GM12892 (cell line): ENCODE measurements at regions not wholly inside any gene's neighbourhood (a gene's known extent, or its start where the extent isn't known, plus 50 kb on each side); places are given as distances from the start of the nearest gene placed in this dataset.

ENCODE experiments used
- DNase-seq: peaks from one replicate; pipeline ENCODE4 v3.0.0; 2011; ENCODE audit not compliant: insufficient read length
- FAIRE-seq: peaks from 2 replicates; lab custom pipeline; 2011; peaks lifted over from hg19 to GRCh38; lab: Jason Lieb, UNC
- POLR2A ChIP-seq: IDR thresholded peaks from 2 replicates; pipeline ENCODE4 v1.6.1; 2011; ENCODE audit warnings: low read depth, low read length, control low read depth
- POLR2AphosphoS5 ChIP-seq: IDR thresholded peaks from 2 replicates; pipeline ENCODE4 v1.6.1; 2011; ENCODE audit warnings: low read depth, low read length, control low read depth
- TAF1 ChIP-seq: IDR thresholded peaks from 2 replicates; pipeline ENCODE4 v1.6.1; 2011; ENCODE audit warnings: low read depth, mild to moderate bottlenecking, control low read depth, low read length, borderline replicate concordance

DNA sequence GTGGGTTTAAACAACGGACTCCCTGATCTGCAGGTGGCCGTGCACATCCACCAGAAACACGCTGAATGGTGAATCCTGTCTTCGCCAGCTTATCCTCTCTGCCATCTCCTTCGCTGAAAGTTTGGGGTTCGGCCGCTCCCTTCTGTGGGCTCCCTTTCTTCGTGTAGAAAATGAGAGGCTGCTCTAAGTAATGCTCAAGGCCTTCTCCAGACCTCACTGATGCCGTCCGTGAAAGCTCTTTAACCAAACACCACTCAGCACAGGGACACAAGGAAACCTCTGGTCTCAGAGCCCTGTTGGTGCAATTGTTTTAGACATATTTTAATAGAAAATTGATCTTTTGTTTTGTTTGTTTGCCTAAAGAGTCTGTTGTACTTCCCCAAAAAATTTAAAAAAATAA is 596.5 kb downstream of the IRX1 start:
- TF ChIP-seq POLR2A (no peak), POLR2AphosphoS5 (no peak), TAF1 (no peak)
- DNase-seq (no peak), FAIRE-seq (no peak)

DNA sequence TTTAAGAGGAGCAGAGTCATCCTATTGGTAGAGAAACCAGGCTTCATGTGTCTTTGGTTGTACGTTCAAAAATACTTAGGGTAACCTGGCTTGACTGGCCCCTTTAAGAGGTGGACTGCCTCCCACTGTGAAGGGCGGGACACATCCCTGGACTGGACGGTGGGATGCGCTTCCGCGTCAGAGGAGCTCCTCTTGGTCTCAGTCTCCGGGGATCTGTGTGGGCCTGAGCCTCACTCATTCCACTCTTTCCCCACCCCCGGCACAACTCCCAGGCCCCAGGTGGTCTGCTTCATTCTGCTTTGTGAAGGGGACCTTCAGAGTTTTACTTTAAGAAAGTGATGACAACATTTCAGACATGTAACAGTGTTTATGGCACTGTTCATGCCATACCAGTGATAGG is 601.1 kb downstream of the IRX1 start:
- FAIRE-seq (no peak), DNase-seq (no peak)

DNA sequence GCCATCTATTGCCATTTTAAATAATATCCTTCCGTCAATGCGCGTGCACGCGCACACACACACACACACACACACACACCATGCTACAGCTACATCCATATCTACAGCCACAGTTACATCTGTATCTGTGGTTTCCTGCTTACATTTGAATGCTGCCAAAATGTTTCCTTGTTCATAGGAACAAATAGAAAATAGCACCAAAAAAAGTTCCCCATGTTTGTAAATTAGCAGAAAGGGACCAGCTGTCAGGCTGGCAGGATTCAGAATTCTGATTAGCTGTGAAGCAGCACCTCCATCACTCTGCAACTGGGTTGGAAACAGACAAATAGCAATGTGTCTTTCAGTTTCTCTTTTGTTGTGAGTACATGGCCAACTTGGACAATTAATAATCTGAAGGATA is 601.5 kb downstream of the IRX1 start:
- no peak for FAIRE-seq
- DNase-seq = no peak
- TF ChIP-seq POLR2AphosphoS5 (no peak), POLR2A (no peak), TAF1 (no peak)

More for the DNA sequence above, 601.1 kb downstream of the IRX1 start:
- no peak for TF ChIP-seq POLR2AphosphoS5
- no peak for TF ChIP-seq TAF1
- TF ChIP-seq POLR2A = no peak

DNA sequence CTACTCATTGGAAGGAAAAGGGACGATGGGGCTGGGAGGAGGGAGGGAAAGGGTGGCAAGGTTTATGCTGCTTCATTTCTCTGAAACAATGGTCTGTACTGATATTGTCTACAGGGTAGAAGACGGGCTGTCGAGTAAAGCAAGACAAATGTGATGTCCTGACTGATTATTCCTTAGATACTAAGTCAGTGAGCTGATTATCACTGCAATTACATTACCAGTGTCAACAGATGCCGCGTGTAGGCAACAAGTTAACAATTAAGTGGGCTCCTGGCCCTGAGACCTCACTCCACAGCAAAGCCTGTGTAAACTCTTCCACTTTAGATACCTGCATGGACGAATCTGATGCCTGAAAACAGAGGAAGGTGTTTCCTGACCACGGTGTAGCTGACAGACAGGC is 602.8 kb downstream of the IRX1 start:
- FAIRE-seq (no peak), DNase-seq (no peak)
- TF ChIP-seq POLR2A = no peak
- TF ChIP-seq TAF1 = no peak
- TF ChIP-seq POLR2AphosphoS5 = no peak

DNA sequence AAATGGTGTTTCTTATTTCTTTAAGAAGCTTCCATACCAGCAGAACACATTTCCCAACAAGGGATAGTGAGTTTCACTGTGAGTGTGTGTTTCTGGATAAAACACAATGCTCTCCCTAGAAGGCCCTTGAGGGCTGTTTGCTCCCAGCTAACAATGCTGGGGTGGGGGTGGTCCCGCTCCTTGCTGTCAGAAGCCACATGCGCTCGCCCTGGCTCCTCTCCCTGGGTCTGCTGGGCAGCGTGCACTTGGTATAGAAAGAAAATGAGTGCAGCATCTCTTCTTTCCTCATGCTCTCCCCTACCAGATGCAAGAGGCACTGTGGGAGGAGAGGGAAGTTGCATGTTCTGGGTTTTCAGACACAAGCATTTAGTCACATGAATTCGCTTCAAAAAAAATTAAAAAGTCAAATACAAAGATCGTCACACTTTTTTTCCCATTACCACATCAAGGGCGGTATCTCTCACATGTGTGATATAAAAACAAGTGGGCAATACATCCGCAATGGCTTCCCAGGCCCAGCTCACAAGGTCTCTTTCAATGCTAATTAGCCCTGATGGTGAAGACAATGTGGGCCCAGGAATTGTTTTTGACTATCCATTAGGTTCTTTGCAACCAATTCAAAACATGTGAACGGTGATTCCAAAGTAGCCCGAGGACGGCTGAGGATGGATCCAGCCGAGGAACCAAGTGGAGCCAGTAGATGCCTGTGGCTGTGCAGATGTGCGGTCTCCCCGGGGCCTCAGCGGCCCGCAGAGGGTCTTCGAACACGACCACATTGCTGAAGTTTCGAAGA is 603.6 kb downstream of the IRX1 start:
- FAIRE-seq (no peak), DNase-seq (no peak)
- no peak for TF ChIP-seq POLR2AphosphoS5
- TF ChIP-seq POLR2A = no peak
- no peak for TF ChIP-seq TAF1

DNA sequence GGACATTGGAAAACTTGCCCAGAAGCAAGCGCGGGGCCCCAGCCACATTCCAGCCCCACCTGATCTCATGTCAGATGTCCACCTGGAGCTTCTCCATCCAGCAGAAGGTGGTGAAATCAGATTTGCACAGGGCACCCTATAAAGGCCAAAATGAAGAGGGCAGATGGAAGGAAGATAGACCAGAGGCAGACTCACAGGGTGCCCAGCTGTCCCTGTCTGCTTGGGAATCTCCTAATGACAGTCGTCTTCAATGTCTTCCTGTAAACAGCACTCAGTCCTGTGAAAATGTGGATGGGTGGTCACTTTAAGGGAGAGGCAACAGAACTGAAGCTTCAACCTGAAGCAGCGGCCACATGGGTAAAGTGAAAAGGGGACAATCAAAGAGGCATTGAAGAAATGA is 607.5 kb downstream of the IRX1 start:
- FAIRE-seq (no peak), DNase-seq (no peak)
- no peak for TF ChIP-seq POLR2A

DNA sequence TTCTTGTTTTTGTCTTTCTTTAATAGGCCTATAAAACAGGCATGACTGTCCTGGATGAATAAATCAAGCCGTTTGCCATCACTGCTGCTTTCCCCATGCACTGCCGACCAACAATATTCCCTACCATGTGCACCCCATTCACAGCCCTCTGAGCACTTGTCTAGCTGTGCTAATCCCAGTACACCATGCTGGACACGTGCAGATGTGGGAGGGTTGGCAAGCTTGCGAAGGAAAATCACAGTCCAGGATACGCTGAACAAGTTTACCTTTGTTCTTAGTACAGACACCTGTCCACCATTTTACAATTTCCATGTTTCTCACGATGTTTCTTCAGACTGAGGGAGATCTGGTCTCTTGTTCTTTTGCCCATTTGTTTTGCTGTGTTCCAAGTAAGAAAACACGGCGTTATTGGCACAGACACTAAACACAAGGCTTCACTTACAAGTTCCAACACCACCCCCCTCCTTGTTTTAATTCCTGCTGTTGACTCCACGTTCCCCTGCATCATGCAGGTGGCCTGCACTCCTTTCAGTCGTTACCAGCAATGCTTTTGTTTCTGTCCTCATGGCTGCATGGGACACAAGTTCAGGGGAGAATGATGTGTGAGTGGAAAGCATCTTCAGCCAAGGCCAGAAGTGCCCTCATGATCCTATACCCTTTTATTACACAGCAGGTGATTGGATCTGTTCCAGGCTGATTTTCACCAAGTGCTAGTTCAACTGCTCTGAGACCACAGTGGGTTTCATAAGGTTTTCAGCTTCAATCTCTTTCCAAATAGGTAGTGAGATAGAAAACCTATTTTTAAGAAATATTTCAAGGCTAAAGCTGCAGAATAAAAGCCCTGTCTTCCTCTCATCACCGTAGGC is 608.9 kb downstream of the IRX1 start:
- FAIRE-seq = no peak
- DNase-seq = no peak
- TF ChIP-seq POLR2A (no peak), POLR2AphosphoS5 (no peak), TAF1 (no peak)

DNA sequence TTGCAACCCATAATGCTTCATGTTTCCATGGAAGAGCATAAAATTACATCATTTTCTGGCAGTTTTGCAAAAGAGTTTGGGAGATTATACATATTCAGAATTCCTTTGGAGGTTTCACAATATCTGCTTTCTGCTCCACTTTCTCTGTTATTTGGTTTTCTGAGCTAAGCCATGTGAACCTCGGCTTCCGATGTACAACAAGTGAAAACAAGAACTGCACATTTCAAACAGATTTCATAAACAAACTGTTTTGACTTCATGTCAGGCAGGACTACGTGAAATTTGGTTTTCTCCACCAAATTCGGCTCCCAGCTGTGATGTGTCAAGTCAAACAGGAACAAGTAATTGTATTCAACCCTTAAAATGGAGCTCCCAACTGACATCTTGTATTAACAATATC is 609.8 kb downstream of the IRX1 start:
- TF ChIP-seq POLR2A (no peak), TAF1 (no peak), POLR2AphosphoS5 (no peak)
- DNase-seq (no peak), FAIRE-seq (no peak)

DNA sequence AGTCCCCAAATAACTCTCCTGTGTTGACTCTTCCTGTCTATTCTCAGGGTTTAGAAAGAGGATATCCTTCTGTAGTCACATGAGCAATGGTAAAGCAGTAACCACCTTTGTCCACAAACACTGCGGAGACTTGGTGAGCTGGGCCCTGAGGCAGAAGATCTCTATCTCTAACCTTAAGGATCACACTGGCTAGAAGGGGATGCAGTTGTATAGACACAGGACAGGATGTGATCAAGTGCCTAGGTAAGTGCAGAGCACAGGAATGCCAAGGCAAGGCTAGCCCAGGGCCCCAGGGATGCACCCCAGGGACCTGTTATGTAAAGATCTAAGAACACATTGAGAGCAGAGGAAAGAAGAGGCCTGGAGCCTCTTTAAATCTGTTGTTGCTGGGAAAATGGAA is 610.5 kb downstream of the IRX1 start:
- FAIRE-seq = no peak
- no peak for TF ChIP-seq TAF1
- TF ChIP-seq POLR2A = no peak
- no peak for TF ChIP-seq POLR2AphosphoS5
- no peak for DNase-seq

DNA sequence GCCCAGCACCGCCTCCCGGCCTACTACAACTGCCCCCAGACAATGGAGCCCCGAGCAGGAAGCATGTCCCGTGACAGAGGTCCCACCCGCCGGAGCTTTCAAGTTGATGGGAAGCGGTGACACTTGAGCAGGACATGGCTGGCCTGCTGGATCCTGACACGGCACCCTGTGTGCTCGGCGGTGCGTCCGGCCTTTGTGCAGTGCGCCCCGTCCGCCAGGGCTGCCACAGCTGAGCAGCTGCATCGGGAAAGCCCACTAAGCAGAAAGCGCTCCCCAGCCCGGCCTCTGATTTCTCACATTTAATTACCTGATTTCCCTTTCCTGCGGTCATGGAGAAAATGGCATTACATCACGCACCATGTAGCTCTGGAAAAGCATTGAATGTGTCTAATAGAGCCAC is 611.9 kb downstream of the IRX1 start:
- DNase-seq (no peak), FAIRE-seq (no peak)

DNA sequence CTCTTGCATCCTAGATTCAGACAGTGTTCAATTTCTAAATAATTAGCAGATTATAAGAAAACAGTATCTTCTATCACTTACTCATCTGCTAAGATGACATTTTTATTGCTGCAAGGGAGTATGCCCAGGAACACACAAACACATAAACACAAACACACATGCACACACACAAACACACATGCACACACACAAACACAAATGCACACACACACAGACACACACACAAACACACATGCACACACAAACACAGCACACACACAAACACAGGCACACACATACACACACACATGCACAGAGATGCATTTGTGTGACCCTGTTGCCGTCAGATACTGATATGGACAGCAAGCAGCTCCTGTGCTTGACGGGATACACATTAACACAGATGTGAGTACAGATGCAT is 612.9 kb downstream of the IRX1 start:
- TF ChIP-seq TAF1 = no peak
- no peak for DNase-seq
- FAIRE-seq = no peak

More for the DNA sequence above, 611.9 kb downstream of the IRX1 start:
- TF ChIP-seq POLR2AphosphoS5 (no peak), POLR2A (no peak), TAF1 (no peak)

DNA sequence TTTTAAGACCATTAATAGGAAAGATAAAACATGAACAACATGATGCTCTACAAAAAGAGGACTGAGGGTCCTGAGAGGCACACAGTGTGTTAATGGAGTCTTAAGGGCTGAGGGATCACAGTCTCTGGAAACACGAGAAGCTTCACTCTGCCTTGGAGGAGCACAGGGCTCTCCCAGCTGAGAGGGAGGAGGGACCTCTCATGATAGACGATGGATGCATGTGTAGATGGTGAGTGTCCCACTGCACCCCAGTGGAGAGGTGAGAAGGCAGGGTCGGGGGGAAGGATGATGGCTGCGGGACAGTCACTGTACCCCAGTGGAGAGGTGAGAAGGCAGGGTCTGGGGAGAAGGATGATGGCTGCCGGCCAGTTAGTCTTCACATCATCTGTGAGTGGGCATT is 613.4 kb downstream of the IRX1 start:
- TF ChIP-seq TAF1 (no peak), POLR2A (no peak), POLR2AphosphoS5 (no peak)
- DNase-seq (no peak), FAIRE-seq (no peak)
